ENCODE measurements at regions not wholly inside any gene's neighbourhood (a gene's known extent, or its start where the extent isn't known, plus 50 kb on each side); places are given as distances from the start of the nearest gene placed in this dataset.

DNA sequence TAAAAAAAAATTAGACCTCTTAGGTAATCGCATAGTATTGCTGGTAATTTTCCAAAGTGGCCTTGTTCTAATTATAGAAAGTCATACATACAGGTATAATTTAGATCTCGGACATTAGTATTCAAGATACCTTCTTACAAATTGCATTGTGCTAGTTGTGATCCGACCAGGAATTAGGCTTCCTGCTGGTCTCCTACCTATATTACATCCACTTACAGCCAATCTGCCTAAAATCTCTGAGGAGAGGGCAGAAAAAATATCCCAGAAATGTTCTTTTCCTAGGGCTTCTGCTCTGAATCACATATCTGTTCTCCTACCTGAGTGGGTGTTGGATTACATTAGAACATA lies 314.7 kb upstream of the GULP1 start:
- TF ChIP-seq POLR2A (IDR thresholded peaks at IDR 0.05; ENCODE audit: low read depth, low read length) (no peak), MAZ (IDR thresholded peaks at IDR 0.05; ENCODE audit: borderline replicate concordance, low read depth, low read length) (no peak), FOS (IDR thresholded peaks at IDR 0.05; ENCODE audit: low read depth, low read length) (no peak)
- TF ChIP-seq, protein P1, sequence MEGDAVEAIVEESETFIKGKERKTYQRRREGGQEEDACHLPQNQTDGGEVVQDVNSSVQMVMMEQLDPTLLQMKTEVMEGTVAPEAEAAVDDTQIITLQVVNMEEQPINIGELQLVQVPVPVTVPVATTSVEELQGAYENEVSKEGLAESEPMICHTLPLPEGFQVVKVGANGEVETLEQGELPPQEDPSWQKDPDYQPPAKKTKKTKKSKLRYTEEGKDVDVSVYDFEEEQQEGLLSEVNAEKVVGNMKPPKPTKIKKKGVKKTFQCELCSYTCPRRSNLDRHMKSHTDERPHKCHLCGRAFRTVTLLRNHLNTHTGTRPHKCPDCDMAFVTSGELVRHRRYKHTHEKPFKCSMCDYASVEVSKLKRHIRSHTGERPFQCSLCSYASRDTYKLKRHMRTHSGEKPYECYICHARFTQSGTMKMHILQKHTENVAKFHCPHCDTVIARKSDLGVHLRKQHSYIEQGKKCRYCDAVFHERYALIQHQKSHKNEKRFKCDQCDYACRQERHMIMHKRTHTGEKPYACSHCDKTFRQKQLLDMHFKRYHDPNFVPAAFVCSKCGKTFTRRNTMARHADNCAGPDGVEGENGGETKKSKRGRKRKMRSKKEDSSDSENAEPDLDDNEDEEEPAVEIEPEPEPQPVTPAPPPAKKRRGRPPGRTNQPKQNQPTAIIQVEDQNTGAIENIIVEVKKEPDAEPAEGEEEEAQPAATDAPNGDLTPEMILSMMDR (conservative IDR thresholded peaks at IDR 0.05; ENCODE audit: low read depth, low read length), result no peak
